HCEC 1CT (cell line): ENCODE measurements at regions not wholly inside any gene's neighbourhood (a gene's known extent, or its start where the extent isn't known, plus 50 kb on each side); places are given as distances from the start of the nearest gene placed in this dataset.

Experiments
- DNase-seq: peaks from one replicate; pipeline ENCODE4 v3.0.0-alpha.2; 2017

DNA sequence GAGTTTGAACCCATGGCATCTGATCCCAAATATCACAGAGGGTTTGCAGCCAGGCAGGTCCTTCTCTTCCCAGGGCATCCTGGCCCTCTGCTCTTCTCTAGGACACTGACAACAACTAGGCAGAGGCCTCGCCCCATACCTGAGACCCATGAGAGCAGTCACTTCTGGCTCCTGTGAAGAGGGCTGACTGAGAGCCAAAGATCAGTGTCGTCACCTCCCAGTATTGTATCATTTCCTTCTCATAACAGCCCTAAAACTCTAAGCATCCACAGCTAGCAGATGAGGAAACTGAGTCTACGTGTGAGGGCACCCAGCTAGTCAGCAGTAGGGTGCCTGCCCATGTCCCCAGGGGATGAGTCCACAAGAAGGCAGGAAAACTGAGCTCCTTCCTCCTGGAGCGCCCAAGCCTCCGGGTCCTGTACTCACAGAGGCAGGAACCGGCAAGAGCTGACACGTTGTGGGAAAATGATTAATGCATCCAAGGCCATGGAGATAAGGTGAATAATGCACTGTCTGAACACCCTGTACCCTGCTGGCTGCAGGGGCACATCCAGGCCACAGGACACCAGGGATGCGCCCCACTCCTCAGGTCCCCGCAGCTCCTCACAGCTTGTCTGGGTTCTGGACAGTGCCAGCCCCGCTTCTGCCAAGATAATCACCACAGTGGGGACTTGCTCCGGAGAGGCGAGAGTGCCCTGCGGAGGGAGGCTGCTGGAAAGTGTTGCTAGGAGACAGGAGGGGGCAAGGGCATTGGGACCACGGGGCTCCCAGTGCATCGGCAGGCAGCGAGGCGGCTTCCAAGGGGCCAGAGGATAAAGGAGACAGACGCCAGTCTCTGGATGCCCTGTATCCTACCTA is 340.0 kb downstream of the NPHP4 start:
- no peak for DNase-seq

DNA sequence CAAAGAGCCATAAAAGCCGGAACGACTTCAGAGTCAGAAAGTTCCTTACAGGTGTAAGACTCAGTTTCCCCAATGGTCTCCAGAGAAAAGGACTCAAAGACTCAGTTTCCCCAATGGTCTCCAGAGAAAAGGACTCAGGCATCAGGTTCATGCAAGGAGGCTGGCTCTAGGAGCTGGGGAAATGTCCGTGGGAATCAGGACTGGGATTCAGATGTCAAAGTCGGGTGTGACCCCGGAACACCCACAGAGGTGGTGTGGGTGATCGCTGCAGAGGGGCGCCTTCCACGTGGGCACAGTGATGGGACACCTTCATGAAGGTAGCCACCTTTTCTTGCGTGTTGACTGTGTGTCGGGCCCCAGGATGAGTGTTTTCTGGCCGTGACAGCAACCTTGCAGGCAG is 340.8 kb downstream of the NPHP4 start:
- DNase-seq = no peak

DNA sequence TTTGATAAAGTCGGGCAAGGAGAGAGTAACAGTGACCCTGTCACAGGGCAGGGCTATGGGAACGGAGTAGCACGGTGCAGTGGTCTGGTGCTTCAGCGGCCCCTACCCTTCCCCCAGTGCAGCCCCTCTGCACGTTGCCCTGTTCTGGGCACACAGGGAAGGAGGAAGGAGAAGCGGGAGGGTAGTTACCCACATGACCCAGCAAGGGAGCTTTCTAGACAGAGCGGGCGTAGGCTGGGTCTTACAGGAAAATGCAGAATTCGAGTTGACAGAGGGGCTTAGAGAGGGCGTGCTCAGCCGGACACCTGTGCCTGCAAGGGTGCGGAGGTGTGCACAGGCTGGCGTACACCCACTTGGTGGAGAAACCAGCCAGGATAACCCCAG is 341.2 kb downstream of the NPHP4 start:
- DNase-seq = no peak

DNA sequence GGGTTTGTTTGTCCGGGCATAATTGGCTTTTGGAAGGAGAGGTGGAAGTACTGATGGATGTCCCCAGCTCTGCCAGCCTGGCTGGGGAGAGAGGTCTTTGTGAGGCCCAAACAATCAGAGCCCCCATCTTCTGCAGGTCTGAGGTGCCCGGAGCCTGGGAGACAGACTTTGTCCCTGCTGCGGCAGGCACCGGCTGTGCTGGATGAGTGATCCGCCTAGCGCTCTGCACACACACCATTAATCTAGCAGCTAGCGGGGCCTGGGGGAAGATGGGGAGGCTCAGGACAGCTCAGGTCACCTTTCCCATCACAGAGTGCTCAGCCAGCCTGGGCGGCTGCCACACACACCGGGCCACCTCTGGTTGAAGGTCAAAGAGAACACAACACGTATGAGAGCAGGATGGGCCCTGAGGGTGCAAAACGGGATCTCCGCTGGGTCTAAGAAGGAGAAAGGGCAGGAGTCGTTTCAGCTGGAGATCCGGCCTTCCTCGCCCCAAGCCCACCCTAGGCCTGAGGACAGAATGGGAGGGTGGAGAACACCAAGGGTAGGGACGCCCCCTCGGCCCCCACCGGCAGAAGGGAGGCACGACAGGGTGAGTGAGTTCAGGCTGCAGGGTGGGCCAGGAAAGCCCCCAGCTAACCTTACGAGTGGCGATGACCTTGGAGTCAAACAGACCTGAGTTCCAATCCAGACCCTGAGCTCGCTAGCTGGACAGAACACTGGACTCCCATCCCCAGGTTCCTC is 341.8 kb downstream of the NPHP4 start:
- DNase-seq = no peak

DNA sequence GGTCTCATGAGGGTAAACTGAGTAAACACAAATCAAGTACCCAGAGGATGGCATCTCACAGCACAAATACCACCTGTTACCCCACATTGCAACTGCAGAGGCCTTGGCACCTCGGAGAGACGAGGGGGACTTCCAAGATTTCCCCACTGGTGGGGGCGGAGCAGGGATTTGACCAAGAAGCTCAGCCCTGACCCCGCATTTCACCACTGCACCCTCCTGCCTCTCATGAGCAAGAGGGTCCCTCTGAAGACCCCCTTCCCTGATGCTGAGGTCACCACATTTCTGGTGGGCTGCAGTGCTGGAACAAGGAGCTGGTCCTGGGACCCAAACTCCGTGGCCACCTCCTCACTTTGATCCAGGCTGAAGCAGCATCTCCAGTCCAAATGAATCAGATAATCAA is 342.4 kb downstream of the NPHP4 start:
- no peak for DNase-seq

DNA sequence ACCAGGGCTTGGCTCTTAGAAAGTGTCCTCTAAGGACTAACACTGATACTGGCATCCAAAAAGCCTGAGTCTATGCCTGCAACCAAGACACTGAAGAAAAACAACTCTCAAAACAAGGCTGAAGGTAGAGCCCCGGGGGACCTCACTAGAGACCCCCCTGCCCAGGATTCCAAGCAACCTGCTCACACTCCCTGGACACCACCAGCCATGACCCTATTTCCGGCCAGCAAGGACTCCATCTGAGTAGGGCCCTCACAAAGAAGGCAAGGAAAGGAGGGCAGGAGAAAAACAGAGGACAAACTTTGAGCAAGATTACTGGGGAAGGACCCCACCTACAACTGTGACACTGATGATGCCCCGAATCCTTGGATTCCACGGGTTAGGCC is 343.1 kb downstream of the NPHP4 start:
- no peak for DNase-seq

DNA sequence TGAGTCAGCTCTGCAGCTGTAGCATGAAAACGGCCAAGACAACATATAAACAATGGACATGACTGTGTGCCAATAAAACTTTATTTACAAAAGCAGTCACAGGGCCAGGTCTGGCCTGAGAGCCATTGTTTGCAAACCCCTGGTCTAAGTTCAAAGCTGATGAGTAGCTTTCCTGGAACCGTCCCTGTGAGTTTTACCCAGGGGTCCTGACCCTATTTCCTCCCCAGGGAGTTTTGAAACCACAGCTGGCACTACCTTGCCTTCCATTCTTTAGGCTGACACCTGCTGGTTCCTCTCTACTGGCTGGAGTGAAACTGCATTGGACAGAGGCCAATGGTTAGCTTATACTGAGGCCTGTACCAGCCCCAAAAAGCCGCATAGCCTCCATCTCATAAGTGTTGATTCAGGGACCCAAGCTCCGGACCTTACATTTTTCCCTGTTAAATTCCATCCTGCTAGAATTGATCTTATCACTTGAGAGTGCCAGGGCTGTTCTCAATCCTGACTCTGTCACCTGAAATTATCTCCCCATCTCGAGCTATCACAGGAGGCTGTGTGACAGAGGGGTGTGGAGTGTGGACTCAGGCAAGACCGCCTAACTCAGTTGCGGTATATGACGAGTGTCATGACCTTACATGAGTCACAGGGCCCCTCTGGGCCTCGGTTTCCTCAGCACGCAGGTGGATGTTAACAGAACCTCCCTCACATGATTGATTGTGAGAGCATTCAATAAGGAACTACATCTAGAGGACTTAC is 343.6 kb downstream of the NPHP4 start:
- no peak for DNase-seq

DNA sequence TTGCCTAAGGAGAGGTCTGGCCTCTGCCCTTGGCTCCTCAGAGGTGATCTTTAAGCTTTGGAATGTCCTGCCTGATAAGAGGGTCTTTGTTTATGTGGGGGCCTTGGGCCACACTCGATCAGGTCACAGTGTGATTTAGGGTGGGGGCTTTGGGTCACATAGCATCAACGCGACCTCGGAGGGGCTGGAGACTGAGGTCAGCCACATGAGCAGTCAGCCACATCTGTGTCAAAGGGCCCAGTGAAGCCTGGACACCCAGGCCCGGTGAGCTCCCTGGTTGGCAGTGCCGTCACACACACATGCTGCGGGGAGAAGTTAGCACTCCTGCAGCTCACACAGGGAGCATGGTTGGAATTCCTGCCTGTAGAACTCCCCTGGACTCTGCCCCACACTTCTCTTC is 345.0 kb downstream of the NPHP4 start:
- DNase-seq = no peak

DNA sequence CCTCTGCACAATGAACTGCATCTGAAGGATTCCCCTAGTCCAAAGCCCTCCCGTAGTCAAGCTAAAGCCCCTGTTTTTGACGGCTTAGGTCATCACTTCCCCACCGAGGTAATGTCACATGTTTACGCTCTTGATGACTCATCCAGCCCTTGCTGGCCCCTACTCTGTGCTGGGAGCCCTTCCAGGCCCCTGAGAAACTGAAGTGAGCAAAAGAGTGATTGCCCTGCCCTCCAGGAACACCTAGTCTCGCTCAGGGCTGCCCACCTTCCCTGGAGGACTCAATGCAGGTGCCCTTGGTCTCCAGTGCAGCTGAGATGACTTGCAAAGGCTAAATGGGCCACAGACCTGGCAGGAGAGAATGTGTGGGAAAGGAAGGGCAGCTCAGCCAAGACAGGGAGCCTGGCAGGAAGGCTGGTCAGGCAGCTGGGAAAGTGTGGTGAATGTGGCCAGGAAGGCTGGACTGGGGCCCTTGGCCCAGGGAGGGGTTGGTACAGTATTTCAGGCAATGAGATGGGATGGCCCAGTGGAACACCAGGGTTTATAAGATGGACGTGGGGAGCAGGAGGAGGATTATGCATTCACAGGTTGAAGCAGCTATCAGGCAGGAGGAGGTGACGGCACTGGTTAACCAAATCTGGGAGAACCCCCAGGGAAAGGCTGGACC is 345.6 kb downstream of the NPHP4 start:
- DNase-seq = no peak

DNA sequence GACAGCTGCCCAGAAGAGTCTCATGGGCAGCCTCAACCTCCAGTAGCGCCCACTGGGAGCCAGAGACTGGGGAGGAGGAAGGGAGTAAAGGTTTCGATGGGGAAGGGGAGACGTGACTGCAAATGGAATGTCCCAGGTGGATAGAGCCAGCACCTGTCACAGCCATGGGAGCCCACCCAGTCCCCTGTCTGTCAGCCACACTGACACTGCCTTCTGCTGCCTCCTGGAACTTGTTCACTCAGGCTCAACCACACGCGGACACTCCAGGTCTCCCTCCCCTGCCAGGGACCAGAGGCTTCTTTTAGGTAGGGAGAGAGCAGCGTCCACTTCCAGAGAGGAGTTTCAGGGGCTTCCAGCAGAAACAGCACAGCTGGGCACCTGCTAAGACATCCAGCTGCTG is 346.3 kb downstream of the NPHP4 start:
- DNase-seq = no peak

DNA sequence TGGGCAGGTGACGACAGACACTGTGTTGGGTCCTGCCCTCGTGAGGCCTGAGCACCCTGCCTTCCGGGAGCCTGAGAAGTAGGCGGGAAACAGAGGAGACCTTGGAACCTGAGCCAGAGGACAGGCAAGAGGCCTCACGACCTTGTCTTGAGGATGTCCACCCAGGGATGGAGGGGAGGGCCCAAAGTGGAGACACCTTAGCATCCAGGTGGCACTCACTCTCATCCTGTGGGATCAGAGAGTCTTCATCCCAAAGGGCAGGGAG is 347.2 kb downstream of the NPHP4 start:
- no peak for DNase-seq

DNA sequence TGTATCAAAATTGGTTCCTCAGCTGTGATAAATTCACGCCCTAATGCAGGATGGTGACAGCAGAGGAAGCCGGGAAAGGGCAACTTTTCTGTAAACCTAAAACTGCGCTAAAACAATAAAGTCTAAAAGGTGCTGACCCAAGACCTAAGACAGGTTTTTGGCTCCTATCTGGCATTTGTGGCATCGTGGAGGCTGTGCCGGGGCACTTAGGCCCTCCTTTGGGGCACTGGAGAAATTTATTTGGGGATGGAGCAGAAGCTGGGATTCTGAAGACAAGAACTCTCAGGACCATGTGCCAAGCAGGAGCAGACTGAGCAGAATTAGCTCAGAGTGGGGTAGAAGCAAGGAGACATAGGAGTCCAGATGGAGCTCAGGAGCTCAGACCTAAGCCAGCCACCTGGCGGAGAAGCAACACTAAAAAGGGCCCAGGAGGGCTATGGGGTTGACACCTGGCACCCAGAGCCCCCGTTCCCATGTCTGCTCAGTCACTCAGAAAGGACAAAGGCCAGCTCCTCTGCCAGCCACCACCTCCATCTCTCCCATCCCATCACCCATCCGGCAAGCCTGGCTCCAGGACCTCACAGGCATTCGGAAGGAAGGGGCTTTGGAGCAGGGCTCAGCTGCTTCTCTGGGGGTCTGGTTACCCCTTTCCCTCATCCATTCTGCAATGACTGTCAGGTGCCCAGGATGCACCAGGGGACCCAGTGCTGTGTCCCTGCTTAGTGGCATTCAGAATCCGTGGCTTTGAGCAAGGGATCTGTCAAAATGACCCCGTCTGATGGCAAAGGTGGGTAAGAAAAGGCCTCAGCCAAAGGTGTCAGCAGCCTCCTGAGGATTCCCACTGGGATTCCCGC is 347.7 kb downstream of the NPHP4 start:
- DNase-seq = no peak

DNA sequence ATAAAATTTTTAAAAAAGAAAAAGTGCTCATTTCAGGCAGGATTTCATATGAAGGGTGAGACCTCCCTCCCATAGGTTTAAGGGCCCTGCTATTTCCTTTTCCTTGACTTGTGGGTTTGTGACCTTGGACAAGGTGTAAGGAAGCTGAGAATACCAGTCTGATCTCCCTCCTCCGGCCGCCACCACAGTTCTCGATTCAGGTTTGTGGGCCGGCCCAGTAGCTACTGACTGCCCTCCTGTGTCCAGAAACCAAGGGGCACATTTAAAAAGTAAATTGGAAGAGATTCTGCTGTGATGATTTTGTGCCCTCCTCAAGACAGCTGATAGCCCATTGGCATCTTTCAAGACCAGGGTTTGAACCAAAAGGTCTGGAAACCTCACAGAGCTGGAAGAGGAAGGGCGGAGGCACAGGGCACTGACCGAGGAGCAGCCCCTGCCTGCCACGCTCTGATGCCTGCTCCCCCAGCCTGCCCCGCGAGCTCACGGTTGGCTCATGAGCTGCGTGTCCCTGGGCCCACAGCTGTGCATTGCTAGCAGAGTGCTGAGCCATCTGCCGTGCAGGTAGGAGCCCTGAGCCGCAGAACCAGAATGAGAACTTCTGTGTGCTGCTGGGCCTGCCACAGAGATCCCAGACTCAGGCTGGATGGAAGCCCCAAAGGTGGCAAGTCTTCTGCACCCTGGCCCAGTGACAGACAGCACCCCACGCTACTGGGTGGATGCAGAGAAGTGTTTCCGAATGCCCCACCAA is 348.7 kb downstream of the NPHP4 start:
- no peak for DNase-seq

DNA sequence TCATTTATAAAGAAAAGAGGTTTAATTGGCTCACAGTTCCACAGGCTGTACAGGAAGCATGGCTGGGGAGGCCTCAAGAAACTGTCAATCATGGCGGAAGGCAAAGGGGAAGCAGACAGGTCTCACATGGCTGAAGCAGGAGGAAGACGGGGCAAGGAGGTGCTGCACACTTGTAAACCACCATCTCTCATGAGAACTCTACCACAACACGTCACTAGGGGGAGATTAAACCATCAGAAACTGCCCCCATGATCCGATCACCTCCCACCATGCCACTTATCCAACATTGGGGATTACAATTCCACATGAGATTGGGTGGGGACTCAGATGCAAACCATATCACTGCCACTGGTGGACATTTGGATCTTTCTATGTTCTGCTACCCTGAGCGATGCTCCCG is 351.4 kb downstream of the NPHP4 start:
- no peak for DNase-seq

DNA sequence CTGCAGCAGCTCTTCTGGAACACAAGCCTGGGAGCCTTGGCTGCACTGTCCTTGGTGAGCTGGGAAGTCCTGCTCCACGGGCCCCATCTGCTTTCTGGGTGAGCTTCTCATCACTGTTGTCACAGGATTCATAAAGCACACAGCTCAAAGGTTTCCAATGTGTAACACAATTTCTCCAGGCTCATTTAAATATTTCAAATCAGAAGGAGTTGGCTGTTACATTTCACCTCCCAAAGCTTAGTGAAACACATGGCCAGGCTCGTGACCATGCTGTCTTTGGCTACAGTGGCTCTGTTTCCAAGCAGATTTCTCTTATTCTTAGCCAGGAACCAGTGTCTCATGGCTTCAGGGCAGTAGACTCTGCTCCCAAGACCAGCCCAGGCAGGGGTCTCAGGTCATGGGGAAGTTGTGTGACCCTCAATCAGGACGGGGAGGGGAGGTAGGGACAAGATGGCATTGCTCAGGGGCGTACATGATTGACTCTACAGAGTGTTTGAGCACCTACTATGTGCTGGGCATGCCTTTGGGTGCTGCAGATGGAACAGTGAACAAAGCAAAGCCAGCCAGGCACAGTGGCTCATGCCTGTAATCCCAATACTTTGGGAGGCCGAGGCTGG is 353.0 kb downstream of the NPHP4 start:
- no peak for DNase-seq

DNA sequence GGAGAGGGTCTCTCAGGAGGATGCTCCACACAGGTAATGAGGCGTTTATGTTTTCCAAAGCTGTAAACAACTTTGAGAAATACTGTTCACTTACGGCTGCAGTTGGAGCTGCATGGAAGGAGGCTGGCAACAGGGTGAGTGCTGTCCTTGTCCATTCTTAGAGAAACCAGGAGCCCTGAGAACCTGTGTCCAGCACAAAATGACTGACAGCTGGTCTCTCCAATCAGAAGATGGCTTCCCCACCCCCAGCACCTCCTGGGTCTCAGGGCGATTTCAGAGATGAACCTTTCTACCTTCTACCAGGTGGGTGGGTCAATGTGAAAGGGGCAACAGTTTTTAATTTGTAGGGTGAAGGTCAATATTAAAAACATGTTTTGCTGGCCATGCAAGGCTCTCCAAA is 353.6 kb downstream of the NPHP4 start:
- DNase-seq = no peak

DNA sequence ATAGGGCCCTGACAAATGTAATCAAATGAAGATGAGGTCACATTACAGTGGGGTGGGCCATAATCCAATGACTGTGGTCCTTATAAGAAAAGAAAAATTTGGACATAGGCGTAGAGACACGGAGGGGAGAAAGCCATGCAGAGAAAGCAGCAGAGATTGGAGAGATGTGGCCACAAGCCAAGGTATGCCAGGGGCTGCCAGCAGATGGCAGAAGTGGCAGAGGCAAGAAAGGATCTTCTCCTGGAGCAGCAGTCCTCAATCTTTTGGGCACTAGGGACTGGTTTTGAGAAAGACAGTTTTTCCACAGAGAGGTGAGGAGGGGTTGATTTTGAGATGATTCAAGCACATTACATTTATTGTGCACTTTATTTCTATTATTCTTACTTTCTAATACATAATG is 355.1 kb downstream of the NPHP4 start:
- DNase-seq = no peak

DNA sequence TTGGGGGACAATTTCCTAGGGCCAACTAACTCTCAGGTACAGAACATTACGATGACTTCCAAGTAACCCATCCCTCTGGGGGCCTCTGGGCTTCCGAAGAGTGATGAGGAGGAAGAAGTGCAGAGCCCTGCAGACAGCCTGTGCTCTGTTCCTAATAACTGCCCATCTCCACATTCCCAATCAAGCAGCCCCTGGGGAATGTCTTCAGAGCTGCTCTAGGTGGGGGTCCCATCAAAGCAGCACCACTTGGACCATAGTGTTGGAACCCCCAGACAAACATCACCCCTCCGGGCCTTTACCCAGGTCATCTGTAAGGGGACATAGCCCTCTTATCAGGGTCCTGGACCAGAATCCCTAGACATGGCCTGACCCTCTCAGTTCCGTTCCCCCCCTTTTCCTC is 357.3 kb downstream of the NPHP4 start:
- no peak for DNase-seq

DNA sequence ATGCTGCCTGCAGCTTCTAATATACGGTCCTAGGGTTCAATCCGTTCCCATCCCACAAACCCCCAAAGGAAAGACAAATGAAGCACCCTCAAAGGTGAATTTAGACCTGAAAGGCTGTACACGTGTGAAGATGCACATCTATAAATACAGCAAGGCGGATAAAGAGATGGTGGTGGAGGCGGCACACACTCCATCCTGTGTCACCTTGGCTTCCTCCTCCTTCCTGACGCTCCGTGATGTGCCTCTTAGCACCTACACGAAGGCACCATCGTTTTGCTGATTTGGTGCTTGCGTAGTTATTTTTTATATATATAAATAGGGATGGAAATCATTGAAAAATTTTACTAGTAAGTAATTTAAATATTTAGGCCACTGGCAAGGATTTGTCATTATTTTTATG is 359.4 kb downstream of the NPHP4 start:
- no peak for DNase-seq

DNA sequence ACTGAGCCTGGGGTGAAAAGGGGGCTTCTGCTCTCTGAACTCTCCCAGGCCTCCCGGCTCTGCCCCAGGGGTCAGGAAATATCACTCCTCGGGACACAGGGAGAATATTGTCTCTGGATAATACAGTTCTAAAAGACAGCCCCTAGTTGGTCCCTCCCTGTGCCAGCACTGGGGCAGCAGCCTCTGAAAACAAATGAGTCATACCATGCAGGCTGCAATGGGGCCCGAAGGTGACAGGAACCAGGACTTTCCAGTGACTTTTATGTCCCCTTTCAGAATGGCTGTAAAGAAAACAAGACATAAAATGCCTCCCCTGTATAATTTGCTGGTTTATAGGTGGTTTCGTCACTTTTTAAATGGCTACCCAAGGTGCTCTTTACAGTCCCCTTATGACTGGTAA is 360.0 kb downstream of the NPHP4 start:
- DNase-seq = no peak

DNA sequence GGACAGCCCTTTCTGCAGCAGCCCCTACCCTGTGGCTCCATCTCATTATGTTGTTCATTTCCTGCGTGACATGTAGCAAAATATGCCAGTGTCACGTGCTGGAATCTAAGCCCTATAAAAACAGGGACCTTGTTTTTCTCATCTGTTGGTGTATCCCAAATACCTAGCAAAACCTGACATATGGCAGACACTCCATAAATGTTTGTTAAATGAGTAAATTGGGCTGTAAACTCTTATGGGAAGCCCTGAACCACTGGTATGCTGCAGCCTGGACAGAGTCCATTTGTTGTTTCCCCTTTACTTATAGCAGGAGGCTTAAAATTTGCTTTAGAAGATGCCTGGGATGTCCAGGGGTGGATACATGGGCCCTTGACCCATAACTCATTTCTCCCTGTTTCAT is 363.8 kb downstream of the NPHP4 start:
- no peak for DNase-seq
